Endodermal cell (in vitro differentiated cells): ENCODE measurements at regions not wholly inside any gene's neighbourhood (a gene's known extent, or its start where the extent isn't known, plus 50 kb on each side); places are given as distances from the start of the nearest gene placed in this dataset.

Source experiments
- DNase-seq: peaks from one replicate; pipeline ENCODE4 v3.0.0-alpha.2; 2017
- H3K27ac ChIP-seq: 2 replicates; pipeline ENCODE4 v1.5.1; 2013; ENCODE audit warnings: mild to moderate bottlenecking, low read depth, low read length, moderate library complexity
- H3K27me3 ChIP-seq: 2 replicates; pipeline ENCODE4 v1.6.1; 2013; ENCODE audit warnings: mild to moderate bottlenecking, low read length, moderate library complexity; ENCODE audit not compliant: insufficient read depth, control insufficient read depth, poor library complexity, severe bottlenecking
- H3K36me3 ChIP-seq: 2 replicates; pipeline ENCODE4 v1.7.0; 2013; ENCODE audit warnings: mild to moderate bottlenecking, low read length, moderate library complexity; ENCODE audit not compliant: control insufficient read depth, insufficient read depth
- H3K4me1 ChIP-seq: one replicate; pipeline ENCODE4 v1.7.0; 2013; ENCODE audit warnings: low read length; ENCODE audit not compliant: control insufficient read depth, insufficient read depth
- H3K4me3 ChIP-seq: 2 replicates; pipeline ENCODE4 v1.5.1; 2013; ENCODE audit warnings: mild to moderate bottlenecking, low read length, moderate library complexity
- H3K9ac ChIP-seq: 2 replicates; pipeline ENCODE4 v1.6.1; 2013; ENCODE audit warnings: mild to moderate bottlenecking, low read length, moderate library complexity; ENCODE audit not compliant: poor library complexity, severe bottlenecking; ENCODE audit errors: extremely low read depth
- H3K9me3 ChIP-seq: 2 replicates; pipeline ENCODE4 v1.6.1; 2013; ENCODE audit warnings: mild to moderate bottlenecking, low read length, moderate library complexity; ENCODE audit not compliant: control insufficient read depth
- H3K27ac Mint-ChIP-seq: 2 replicates; pipeline ENCODE4 v1.8.0; 2020; ENCODE audit warnings: mixed read lengths
- H3K27me3 Mint-ChIP-seq: 2 replicates; pipeline ENCODE4 v1.8.0; 2021; ENCODE audit warnings: mild to moderate bottlenecking, mixed read lengths; ENCODE audit not compliant: insufficient read depth
- H3K36me3 Mint-ChIP-seq: 2 replicates; pipeline ENCODE4 v1.8.0; 2020; ENCODE audit warnings: low read depth, mixed read lengths
- H3K4me1 Mint-ChIP-seq: 2 replicates; pipeline ENCODE4 v1.8.0; 2020; ENCODE audit warnings: mixed read lengths
- H3K4me3 Mint-ChIP-seq: 2 replicates; pipeline ENCODE4 v1.8.0; 2020; ENCODE audit warnings: mild to moderate bottlenecking, moderate library complexity, mixed read lengths
- H3K9me3 Mint-ChIP-seq: 2 replicates; pipeline ENCODE4 v1.8.0; 2020; ENCODE audit warnings: mild to moderate bottlenecking, mixed read lengths
- CTCF ChIP-seq: fragments of 200-600 bp; sonication (generic); conservative IDR thresholded peaks from 2 replicates; pipeline ENCODE4 v1.5.0; 2021; ENCODE audit warnings: antibody characterized with exemption, mild to moderate bottlenecking
- WGBS, 2 experiments: methylation state at CpG; one replicate each; pipeline versions ENCODE4 v1.1.5 to v1.1.7; 2013; ENCODE audit warnings: missing lambda C conversion rate in 2 of 2, mixed read lengths in 1 of 2; ENCODE audit not compliant: insufficient coverage in 1 of 2, insufficient read length in 1 of 2; 5-methylcytosine and 5-hydroxymethylcytosine counted together

- Histone ChIP-seq H3K27me3 (no peaks in the 10 kb centered on the region), H3K9me3 (peaks cover 17% of the 10 kb centered on the region), H3K4me1 (no peaks in the 10 kb centered on the region), H3K36me3 (no peaks in the 10 kb centered on the region), H3K4me3 (peak overlapping the region; percentile 29), H3K27ac (no peak overlapping the region), H3K9ac (no peak overlapping the region)
- H3K4me1 Mint-ChIP-seq = peaks cover 19% of the 10 kb centered on the region
- H3K27ac Mint-ChIP-seq = no peak overlapping the region
- TF ChIP-seq CTCF = no peak
- no CpG with 5 or more reads among the region's 1 CpG for WGBS, 2 experiments
- peaks cover 25% of the 10 kb centered on the region for H3K9me3 Mint-ChIP-seq
- peaks cover 6% of the 10 kb centered on the region for H3K27me3 Mint-ChIP-seq
- no peak for DNase-seq
- no peaks in the 10 kb centered on the region for H3K36me3 Mint-ChIP-seq
- H3K4me3 Mint-ChIP-seq = no peak overlapping the region
Observed at GRCh38 chr3:177764377-177764912, 567.2 kb upstream of the TBL1XR1 start.

GRCh38 chr3:177764933-177765332 is 567.7 kb upstream of the TBL1XR1 start:
- peaks cover 19% of the 10 kb centered on the region for H3K4me1 Mint-ChIP-seq
- H3K4me3 Mint-ChIP-seq = no peak overlapping the region
- Histone ChIP-seq H3K9me3 (peaks cover 22% of the 10 kb centered on the region), H3K4me3 (no peak overlapping the region), H3K27ac (no peak overlapping the region), H3K9ac (no peak overlapping the region), H3K36me3 (no peaks in the 10 kb centered on the region), H3K4me1 (no peaks in the 10 kb centered on the region), H3K27me3 (no peaks in the 10 kb centered on the region)
- H3K36me3 Mint-ChIP-seq = no peaks in the 10 kb centered on the region
- no peak for TF ChIP-seq CTCF
- DNase-seq = no peak
- peaks cover 6% of the 10 kb centered on the region for H3K27me3 Mint-ChIP-seq
- no peak overlapping the region for H3K27ac Mint-ChIP-seq
- H3K9me3 Mint-ChIP-seq = peaks cover 26% of the 10 kb centered on the region
- WGBS, 2 experiments = 90 to 100% methylated on average over 1 to 3 of the region's 3 CpGs

GRCh38 chr3:177770383-177771230 is 573.3 kb upstream of the TBL1XR1 start:
- no peaks in the 10 kb centered on the region for H3K4me1 ChIP-seq
- H3K4me3 ChIP-seq = no peak overlapping the region
- Mint-ChIP-seq H3K27ac (no peak overlapping the region), H3K4me3 (no peak overlapping the region), H3K36me3 (no peaks in the 10 kb centered on the region), H3K27me3 (no peaks in the 10 kb centered on the region), H3K9me3 (peaks cover 25% of the 10 kb centered on the region), H3K4me1 (peaks cover 5% of the 10 kb centered on the region)
- H3K9me3 ChIP-seq = peaks cover 25% of the 10 kb centered on the region
- no peak for TF ChIP-seq CTCF
- no peaks in the 10 kb centered on the region for H3K27me3 ChIP-seq
- DNase-seq = no peak
- no peak overlapping the region for H3K27ac ChIP-seq
- no peak overlapping the region for H3K9ac ChIP-seq
- 78 to 83% methylated on average over 1 to 2 of the region's 2 CpGs for WGBS, 2 experiments
- no peaks in the 10 kb centered on the region for H3K36me3 ChIP-seq
